ACC112 (cell line): ENCODE measurements at regions not wholly inside any gene's neighbourhood (a gene's known extent, or its start where the extent isn't known, plus 50 kb on each side); places are given as distances from the start of the nearest gene placed in this dataset.

Experiments
- H2AFZ ChIP-seq: fragments of 200-600 bp; sonication (generic); one replicate; pipeline ENCODE4 v1.6.0; 2017; ENCODE audit warnings: antibody characterized with exemption, low read length; ENCODE audit not compliant: unreplicated experiment
- H3K27ac ChIP-seq: fragments of 200-600 bp; sonication (generic); 2 replicates; pipeline ENCODE4 v1.5.1; 2014; ENCODE audit warnings: low read depth, mild to moderate bottlenecking, antibody characterized with exemption, low read length, moderate library complexity
- H3K27me3 ChIP-seq: fragments of 200-600 bp; sonication (generic); 2 replicates; pipeline ENCODE4 v1.6.1; 2014; ENCODE audit warnings: mild to moderate bottlenecking, antibody characterized with exemption, low read length, moderate library complexity, mixed read lengths; ENCODE audit not compliant: insufficient read depth
- H3K36me3 ChIP-seq: fragments of 200-600 bp; sonication (generic); 2 replicates; pipeline ENCODE4 v1.6.1; 2016; ENCODE audit warnings: mild to moderate bottlenecking, antibody characterized with exemption, low read length, moderate library complexity, mixed read lengths; ENCODE audit not compliant: insufficient read depth
- H3K4me1 ChIP-seq: fragments of 200-600 bp; sonication (generic); one replicate; pipeline ENCODE4 v1.6.1; 2016; ENCODE audit warnings: low read length, mixed read lengths; ENCODE audit not compliant: insufficient read depth, unreplicated experiment, control insufficient read depth
- H3K4me3 ChIP-seq: fragments of 200-600 bp; sonication (generic); 2 replicates; pipeline ENCODE4 v1.5.1; 2014; ENCODE audit warnings: mild to moderate bottlenecking, low read depth, low read length
- H3K79me2 ChIP-seq: fragments of 200-600 bp; sonication (generic); one replicate; pipeline ENCODE4 v1.6.0; 2016; ENCODE audit warnings: low read length; ENCODE audit not compliant: control insufficient read depth, unreplicated experiment, insufficient read depth

GRCh38 chr6:14422061-14422460 lies 304.5 kb downstream of the CD83 start:
- Histone ChIP-seq H3K36me3 (no peaks in the 10 kb centered on the region), H3K79me2 (no peaks in the 10 kb centered on the region), H3K27ac (no peak overlapping the region), H3K27me3 (no peaks in the 10 kb centered on the region), H3K4me1 (no peaks in the 10 kb centered on the region), H2AFZ (no peak overlapping the region), H3K4me3 (no peak overlapping the region)

- Histone ChIP-seq H3K4me3 (no peak overlapping the region), H3K79me2 (no peaks in the 10 kb centered on the region), H3K36me3 (no peaks in the 10 kb centered on the region), H3K27me3 (no peaks in the 10 kb centered on the region), H3K27ac (no peak overlapping the region), H2AFZ (no peak overlapping the region), H3K4me1 (no peaks in the 10 kb centered on the region)
Measured at GRCh38 chr6:14422917-14423316, 305.3 kb downstream of the CD83 start.

- Histone ChIP-seq H2AFZ (no peak overlapping the region), H3K27ac (no peak overlapping the region), H3K4me1 (no peaks in the 10 kb centered on the region), H3K36me3 (no peaks in the 10 kb centered on the region), H3K79me2 (no peaks in the 10 kb centered on the region), H3K27me3 (no peaks in the 10 kb centered on the region), H3K4me3 (no peak overlapping the region)
Measured at GRCh38 chr6:14423330-14423729, 305.8 kb downstream of the CD83 start.

- no peaks in the 10 kb centered on the region for H3K4me1 ChIP-seq
- no peak overlapping the region for H2AFZ ChIP-seq
- H3K27me3 ChIP-seq, result no peaks in the 10 kb centered on the region
- no peak overlapping the region for H3K27ac ChIP-seq
- H3K36me3 ChIP-seq, result no peaks in the 10 kb centered on the region
- H3K79me2 ChIP-seq, result no peaks in the 10 kb centered on the region
- H3K4me3 ChIP-seq, result no peak overlapping the region
Measured at GRCh38 chr6:14423955-14424354, 306.4 kb downstream of the CD83 start.

GRCh38 chr6:14425805-14426204 lies 308.2 kb downstream of the CD83 start:
- no peaks in the 10 kb centered on the region for H3K36me3 ChIP-seq

DNA sequence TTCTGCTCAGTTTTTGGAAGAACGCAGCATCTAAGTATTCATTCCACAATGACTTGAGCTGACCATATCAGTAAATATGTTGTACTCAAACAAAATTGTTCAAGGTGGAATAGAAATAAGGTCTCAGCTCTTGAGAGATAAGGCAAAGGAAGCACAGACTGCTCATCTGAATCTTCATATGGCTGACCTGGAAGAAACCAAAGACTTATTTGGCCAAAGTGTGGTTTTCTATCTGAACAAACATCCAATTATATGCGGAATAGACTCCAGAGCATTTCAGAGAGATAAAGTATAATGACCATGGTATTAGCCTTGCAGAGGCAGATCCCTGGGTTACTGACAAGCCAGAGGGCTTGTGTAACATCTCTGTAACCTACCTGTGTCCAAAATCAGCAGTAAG lies 308.7 kb downstream of the CD83 start:
- H3K27me3 ChIP-seq, result no peaks in the 10 kb centered on the region
- H3K4me1 ChIP-seq, result no peaks in the 10 kb centered on the region
- H2AFZ ChIP-seq, result no peak overlapping the region
- H3K36me3 ChIP-seq, result no peaks in the 10 kb centered on the region
- H3K27ac ChIP-seq, result no peak overlapping the region
- H3K4me3 ChIP-seq, result no peak overlapping the region
- H3K79me2 ChIP-seq, result no peaks in the 10 kb centered on the region

More at GRCh38 chr6:14425805-14426204, 308.2 kb downstream of the CD83 start:
- H3K4me3 ChIP-seq, result no peak overlapping the region
- H2AFZ ChIP-seq, result no peak overlapping the region
- H3K79me2 ChIP-seq, result no peaks in the 10 kb centered on the region
- no peaks in the 10 kb centered on the region for H3K4me1 ChIP-seq
- no peaks in the 10 kb centered on the region for H3K27me3 ChIP-seq
- H3K27ac ChIP-seq, result no peak overlapping the region

DNA sequence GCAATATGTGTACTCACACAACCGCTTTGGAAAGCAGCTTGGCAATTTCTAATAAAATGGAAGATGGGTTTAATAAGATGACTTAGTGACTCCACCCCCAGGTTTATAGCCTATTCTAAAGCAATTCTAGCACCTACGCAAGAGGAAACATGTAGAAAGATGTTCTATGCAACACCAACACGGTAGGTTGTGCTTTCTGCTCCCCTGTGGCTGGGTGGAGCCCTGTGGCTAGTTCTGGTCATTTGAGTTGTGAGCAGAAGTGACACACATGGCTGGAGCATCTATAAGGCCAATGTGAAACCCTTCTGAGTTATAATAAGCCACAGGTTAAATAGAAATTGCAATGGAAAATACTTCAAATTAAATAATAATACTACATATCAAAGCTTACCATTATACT lies 310.7 kb downstream of the CD83 start:
- Histone ChIP-seq H3K79me2 (no peaks in the 10 kb centered on the region), H3K36me3 (no peaks in the 10 kb centered on the region), H3K27ac (no peak overlapping the region), H3K27me3 (no peaks in the 10 kb centered on the region), H3K4me3 (no peak overlapping the region), H3K4me1 (no peaks in the 10 kb centered on the region), H2AFZ (no peak overlapping the region)

DNA sequence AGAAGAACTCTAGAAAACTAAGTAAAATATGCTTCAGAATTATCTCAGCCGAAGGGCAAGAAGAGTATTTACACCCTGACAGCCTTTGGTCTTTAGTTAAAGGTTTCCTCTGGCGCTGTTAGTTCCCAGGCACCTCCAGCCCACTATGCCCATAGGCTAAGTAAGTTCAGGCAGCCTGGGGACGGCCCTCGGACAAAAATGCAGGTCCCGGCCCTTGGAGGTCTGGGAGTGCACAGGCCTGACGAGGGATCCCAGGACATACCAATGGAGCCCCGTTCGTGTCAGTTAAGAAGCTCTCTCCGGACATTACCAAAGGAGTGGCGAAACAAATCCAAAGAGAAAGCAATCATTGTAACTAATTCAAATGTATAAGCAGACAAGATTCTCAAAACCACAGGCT lies 311.8 kb downstream of the CD83 start:
- Histone ChIP-seq H3K4me1 (no peaks in the 10 kb centered on the region), H3K4me3 (no peak overlapping the region), H3K79me2 (no peaks in the 10 kb centered on the region), H3K27ac (no peak overlapping the region), H2AFZ (no peak overlapping the region), H3K36me3 (no peaks in the 10 kb centered on the region), H3K27me3 (no peaks in the 10 kb centered on the region)

GRCh38 chr6:14430218-14430617 lies 312.6 kb downstream of the CD83 start:
- H3K36me3 ChIP-seq, result no peaks in the 10 kb centered on the region
- H3K4me1 ChIP-seq, result no peaks in the 10 kb centered on the region

DNA sequence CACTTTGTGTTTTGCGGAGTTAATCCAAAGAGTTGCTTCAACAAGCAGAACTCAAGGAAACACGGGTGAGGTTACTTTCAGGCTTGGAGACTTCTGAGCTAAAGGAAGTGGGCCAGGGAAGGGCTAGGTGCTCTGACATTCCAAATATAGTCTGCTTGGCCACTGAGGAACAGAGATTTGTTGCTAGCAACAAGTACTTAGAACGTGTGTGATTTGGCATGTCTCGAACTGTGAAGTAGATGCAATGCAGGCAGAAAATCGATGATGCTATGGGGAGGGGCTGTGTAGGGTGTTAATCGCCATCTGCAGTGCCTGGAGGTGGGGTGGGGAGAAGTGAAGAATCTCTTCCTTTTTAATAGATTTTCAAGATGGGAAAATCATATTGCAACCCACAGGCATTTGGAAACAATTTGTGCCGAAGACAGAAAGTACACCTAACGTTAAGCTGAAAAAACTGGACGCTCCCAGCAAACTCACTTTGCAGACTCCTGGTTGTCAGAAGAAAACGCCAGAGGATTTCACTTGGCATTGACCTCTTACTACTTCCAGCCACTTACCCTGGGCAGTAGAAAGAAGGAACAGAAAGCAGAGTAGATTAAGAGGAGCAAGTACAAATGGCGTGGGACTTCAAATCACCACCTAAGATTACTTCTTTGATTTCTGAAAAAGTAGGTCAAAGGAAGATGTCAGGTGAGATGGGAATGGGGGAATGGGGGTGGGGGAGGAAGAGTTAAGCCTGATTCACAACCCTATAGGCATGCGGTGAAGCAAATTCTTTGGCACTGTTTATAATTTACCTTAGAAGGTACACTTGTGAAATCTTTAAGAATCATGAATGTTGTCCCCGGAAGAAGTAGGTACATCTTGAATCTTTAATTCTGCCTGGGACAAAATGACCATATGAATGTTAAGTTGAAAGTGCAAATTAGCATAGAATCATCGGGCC lies 314.1 kb downstream of the CD83 start:
- no peaks in the 10 kb centered on the region for H3K79me2 ChIP-seq
- no peaks in the 10 kb centered on the region for H3K27me3 ChIP-seq
- H3K4me3 ChIP-seq, result no peak overlapping the region
- no peak overlapping the region for H3K27ac ChIP-seq
- no peaks in the 10 kb centered on the region for H3K4me1 ChIP-seq
- no peaks in the 10 kb centered on the region for H3K36me3 ChIP-seq
- H2AFZ ChIP-seq, result no peak overlapping the region

More at GRCh38 chr6:14430218-14430617, 312.6 kb downstream of the CD83 start:
- no peaks in the 10 kb centered on the region for H3K79me2 ChIP-seq
- H2AFZ ChIP-seq, result no peak overlapping the region
- no peak overlapping the region for H3K27ac ChIP-seq
- H3K27me3 ChIP-seq, result no peaks in the 10 kb centered on the region
- no peak overlapping the region for H3K4me3 ChIP-seq
